Activated CD4-positive, alpha-beta T cell treated with anti-CD3 and anti-CD28 coated beads, Interleukin-2, amount 50 U/mL, for 48 hours (primary cell): ENCODE measurements at regions not wholly inside any gene's neighbourhood (a gene's known extent, or its start where the extent isn't known, plus 50 kb on each side); places are given as distances from the start of the nearest gene placed in this dataset.

Experiments used
- DNase-seq, 2 experiments: peaks; one replicate each; pipeline ENCODE4 v3.0.0-alpha.2; 2020

DNA sequence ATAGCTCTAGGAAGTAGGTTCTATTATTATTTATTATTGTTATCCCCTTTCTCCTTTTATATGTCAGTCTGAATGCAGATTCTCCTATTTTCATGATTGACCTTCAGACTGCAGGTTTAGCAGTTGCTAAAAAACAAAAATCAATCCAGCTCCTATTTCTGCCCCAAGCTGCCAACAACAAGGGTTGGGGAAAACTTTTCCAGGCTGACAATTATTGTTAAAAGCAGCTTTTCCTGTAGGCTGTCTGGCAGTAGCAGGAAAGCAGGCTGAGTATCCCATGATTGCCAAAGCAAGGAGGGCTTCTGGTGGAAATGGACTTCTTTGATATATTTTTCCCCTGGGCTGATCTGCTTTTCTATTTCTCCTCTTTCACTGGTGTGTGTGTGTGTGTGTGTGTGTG is 78.0 kb upstream of the CTLA4 start:
- DNase-seq = no peak

- no peak for DNase-seq
These were observed 77.3 kb upstream of the CTLA4 start for GRCh38 chr2:203790134-203790852.

GRCh38 chr2:203796248-203797010 is 71.1 kb upstream of the CTLA4 start:
- DNase-seq = no peak

GRCh38 chr2:203797276-203797675 is 70.3 kb upstream of the CTLA4 start:
- DNase-seq = no peak

DNA sequence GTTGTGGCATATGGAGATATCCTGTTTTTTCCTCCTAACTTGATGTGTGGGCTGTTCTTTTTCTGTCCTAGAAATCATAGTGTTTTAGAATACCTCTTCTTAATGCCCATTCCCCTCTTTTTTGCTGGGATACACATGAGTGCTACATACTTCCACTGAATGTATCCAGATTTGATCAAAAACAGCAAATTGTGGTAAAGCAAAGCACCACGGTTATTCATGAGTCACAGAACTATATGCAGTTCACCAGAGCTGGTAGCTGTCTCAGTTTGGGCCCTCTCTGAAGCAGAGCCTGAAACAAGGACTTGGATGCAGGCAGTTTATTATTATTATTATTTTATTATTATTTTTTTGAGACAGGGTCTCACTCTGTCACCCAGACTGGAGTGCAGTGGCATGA is 69.9 kb upstream of the CTLA4 start:
- no peak for DNase-seq

GRCh38 chr2:203798296-203799087 is 69.1 kb upstream of the CTLA4 start:
- no peak for DNase-seq

DNA sequence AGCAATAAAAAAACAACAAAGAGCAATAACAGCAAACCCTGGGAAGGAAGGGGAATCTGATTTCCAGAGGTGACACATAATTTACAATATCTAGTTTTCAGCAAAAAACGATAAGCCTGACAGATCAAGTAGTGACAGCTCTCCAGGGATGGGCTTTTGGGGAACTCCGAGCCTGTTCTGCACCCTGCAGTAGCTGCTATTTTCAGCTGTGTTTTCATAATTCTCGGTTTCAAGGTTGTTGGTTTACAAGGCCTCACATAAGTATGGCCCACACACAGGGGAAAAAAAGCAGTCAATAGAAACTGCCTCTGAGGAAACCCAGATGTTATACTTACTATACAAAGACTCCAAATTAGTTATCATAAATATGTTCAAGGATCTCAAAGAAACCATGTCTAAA is 67.7 kb upstream of the CTLA4 start:
- DNase-seq = peak in 1 of 2 experiments; percentile 52

DNA sequence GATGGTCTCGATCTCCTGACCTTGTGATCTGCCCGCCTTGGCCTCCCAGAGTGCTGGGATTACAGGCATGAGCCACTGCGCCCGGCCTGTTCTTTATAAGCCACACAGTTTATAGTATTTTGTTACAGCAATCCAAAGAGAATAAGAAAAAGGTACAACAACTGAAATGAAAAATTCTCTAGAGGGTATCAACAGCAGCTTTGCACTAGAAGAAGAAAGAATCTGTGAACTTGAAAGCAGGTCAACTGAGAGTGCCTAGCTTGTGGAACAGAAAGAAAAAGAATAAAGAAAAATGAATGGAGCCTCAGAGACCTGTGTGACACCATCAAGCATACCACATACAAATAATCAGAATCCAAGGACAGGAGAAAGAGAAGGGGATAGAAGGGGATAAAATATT is 66.8 kb upstream of the CTLA4 start:
- no peak for DNase-seq

GRCh38 chr2:203802342-203803052 is 65.1 kb upstream of the CTLA4 start:
- peak; percentile 58 to 69 for DNase-seq

DNA sequence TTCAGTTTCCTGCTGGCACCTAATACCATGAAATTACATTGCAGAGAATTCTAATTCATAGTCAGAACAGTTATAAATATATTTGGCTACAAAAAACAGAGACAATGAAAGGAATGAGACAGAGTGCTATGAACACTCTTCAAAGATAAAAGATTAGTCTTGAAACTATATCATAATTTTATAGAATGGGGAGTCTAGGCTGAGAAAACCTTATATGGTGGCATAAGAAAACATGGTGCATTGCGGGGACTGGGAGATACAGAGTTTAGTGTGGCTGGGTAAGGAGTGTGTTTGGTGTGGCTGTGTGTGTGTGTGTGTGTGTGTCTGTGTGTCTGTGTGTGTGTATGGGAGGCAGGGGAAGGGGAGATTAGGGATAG is 64.5 kb upstream of the CTLA4 start:
- DNase-seq = no peak

- DNase-seq = peak; percentile 43 to 65
These were observed 63.5 kb upstream of the CTLA4 start for GRCh38 chr2:203804070-203804469.

DNA sequence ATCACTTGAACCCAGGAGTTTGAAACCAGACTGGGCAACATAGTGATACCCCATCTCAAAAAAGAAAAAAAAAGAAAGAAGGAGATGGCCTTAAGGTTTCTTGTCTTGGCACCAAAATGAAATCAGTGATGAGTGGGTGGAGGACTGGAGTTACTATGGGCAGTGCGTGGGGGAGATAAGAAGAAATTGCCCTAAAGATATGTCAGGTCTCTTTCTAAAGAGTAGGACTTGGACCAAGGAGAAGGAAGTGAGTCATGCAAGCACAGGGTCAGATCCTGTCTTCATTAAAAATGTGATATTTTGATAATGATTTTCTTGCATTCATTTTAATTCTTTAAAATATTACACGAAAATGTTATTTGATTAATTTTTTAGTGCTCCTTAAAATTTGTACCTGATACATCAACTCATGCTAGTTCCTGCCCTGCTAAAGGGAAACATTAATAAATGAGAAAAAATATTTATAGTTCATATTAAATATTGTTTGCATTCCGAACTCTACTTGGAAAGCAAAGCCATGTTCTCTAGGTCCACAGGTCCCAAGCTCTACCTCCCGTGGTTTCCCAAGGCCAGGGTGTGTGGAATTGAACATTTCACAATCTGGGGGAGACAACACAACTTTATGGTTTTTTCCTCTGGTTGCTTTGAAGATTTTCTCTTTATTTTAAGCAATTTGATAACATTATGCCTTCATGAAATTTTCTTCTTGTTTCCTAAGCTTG is 62.6 kb upstream of the CTLA4 start:
- no peak for DNase-seq

DNA sequence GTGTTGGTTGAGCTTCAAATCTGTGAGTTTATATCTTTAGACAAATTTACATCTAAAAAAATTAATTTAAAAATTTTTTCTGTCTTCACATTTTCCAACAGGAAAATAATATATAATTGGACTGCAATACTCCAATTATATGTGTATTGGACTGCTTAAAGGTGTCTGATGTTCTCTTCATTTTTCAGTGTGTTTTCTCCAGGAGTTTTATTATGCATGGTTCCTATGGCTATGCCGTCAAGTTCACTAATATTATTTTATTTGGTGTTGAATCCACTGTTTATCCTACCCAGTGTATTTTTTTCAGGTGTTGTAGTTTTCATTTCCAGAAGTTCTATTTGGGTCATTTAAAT is 62.1 kb upstream of the CTLA4 start:
- no peak for DNase-seq

DNA sequence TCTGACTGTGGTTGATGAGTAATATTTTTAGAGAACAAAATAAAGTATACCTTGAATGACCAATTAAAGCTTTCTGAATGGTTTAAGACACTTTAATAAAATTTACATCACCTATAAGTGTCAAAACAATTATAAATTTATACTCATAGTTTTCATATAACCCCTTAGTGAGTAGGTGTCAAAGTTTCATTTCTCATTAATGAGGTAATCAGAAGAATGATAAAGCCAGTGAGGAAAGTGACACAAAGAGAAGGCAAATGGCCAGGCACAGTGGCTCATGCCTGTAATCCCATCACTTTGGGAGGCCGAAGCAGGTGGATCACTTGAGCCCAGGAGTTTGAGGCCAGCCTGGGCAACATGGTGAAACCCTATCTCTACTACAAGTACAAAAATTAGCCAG is 60.8 kb upstream of the CTLA4 start:
- no peak for DNase-seq

DNA sequence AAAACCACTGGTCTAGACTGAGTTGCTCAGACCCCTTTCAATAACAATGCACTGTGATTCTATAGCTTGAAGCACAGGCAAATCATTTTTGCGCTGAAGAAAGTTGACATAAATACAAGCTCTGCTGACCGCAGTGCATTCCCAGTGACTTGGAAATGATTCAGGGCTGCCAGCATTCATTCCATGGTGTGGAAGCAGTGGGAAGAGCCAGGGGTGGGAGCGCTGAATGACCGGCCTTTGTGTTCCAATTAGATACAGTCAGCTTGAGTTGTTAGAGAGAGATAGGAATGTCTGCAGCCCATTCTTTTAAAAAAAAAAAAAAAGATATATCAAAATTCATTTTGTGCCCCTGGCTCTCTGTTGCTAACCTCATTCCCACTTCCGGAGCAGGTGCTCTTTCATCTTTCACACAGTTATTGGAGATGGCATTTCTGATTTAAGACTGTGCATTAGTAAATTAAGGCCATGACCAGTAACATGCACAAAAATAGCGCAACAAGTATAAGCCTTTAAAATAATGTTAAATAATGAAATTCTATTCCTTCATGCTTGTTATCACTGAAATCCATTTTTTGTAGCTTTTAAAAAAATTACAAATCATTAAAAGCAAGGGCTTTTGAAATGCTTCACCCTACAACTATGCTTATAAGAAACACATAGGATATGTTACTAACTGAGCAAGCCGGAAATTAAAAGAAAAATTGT is 59.4 kb upstream of the CTLA4 start:
- DNase-seq = no peak

DNA sequence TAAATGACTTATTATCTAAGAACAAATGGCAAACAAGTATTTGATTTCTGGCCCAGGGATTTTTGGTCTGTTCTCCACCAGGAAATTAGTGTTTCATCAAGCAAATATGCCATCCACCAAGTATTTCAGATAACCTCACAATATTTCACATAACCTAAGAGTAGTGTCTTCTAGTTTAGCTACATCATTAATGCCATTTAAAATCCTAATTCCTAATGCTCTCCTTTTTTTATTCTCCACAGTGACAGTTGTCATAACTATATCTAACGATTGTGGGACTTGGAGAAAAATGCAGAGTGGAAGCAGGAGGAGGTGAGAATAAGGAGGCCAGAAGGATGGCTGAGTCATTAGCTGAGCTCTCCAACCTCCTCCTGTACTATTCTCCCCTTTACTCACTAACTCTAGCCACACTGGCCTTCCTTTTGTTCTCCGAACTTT is 58.5 kb upstream of the CTLA4 start:
- DNase-seq = no peak

DNA sequence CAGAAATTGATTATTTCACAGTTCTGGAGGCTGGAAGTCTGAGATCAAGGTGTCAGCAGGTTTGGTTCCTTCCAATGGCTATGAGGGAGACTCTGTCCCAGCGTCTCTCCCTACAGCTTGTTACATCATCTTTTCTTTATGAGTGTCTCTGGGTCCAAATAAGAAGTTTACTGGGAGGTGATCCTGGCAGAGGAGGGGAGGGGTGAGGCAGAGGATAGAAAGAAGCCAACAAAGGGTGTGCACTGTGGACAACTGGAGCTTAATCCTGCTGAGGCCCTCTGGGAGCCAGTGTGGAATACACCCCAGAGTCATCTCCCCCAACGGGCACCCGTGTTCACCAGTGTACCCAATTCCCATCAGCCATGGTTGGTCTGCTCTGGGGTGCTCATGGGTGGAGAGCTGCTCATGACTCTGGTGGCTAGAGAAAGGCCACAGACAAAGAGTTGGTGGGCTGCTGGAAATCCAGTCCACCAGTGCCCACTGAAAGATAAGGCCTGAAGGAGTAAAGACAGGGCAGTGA is 57.5 kb upstream of the CTLA4 start:
- no peak for DNase-seq

- DNase-seq = peak; percentile 78 to 85
These were observed 55.9 kb upstream of the CTLA4 start for GRCh38 chr2:203811491-203812221.

- no peak for DNase-seq
These were observed 55.0 kb upstream of the CTLA4 start for GRCh38 chr2:203812294-203813221.

GRCh38 chr2:203813684-203814083 is 53.9 kb upstream of the CTLA4 start:
- DNase-seq = no peak
